ENCODE measurements at regions not wholly inside any gene's neighbourhood (a gene's known extent, or its start where the extent isn't known, plus 50 kb on each side); places are given as distances from the start of the nearest gene placed in this dataset.

DNA sequence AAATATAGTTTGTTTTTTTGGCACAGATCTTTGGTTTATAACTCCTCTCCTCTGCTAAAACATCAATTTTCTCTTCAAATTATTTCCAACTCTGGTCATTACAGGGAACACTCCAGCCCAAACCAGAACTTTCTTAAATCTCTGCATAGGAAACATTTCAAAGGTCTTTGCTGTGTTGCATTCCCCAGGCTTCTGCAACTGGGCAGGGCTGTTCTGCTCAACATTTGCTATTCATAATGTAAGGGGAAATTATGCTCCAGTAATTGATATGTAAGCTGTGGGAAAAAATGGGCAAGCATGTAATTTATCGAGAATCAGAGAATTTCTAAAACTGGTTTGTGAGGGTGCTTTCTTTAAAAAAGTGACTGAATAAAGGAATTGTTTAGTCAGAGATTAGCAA lies 410.4 kb downstream of the TUSC7 start:
- no peak for FAIRE-seq
- TF ChIP-seq, protein P1, sequence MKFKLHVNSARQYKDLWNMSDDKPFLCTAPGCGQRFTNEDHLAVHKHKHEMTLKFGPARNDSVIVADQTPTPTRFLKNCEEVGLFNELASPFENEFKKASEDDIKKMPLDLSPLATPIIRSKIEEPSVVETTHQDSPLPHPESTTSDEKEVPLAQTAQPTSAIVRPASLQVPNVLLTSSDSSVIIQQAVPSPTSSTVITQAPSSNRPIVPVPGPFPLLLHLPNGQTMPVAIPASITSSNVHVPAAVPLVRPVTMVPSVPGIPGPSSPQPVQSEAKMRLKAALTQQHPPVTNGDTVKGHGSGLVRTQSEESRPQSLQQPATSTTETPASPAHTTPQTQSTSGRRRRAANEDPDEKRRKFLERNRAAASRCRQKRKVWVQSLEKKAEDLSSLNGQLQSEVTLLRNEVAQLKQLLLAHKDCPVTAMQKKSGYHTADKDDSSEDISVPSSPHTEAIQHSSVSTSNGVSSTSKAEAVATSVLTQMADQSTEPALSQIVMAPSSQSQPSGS (IDR thresholded peaks at IDR 0.05; ENCODE audit: low read length): no peak
- TF ChIP-seq POLR2A (IDR thresholded peaks at IDR 0.05; ENCODE audit: control extremely low read depth in 1 of 2, low read depth in 2 of 2, low read length in 2 of 2) (no peak), KDM5A (IDR thresholded peaks at IDR 0.05; ENCODE audit: low read length) (no peak), TEAD4 (IDR thresholded peaks at IDR 0.05; ENCODE audit: low read depth, low read length) (no peak), KDM4A (IDR thresholded peaks at IDR 0.05; ENCODE audit: low read depth, low read length, severe bottlenecking) (no peak), YY1 (IDR thresholded peaks at IDR 0.05; ENCODE audit: low read depth, low read length) (no peak), CREB1 (IDR thresholded peaks at IDR 0.05) (no peak)
- TF ChIP-seq, protein P2, sequence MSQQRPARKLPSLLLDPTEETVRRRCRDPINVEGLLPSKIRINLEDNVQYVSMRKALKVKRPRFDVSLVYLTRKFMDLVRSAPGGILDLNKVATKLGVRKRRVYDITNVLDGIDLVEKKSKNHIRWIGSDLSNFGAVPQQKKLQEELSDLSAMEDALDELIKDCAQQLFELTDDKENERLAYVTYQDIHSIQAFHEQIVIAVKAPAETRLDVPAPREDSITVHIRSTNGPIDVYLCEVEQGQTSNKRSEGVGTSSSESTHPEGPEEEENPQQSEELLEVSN (IDR thresholded peaks at IDR 0.05): no peak

More for the DNA sequence above, 410.4 kb downstream of the TUSC7 start:
- no peak for DNase-seq (ENCODE audit: low read depth in 1 of 2, low spot score in 2 of 2)
- H3K14ac ChIP-seq (ENCODE audit: insufficient read length): no peak overlapping the region
- H3K36me3 ChIP-seq (ENCODE audit: control insufficient read depth in 2 of 4, insufficient read depth in 4 of 4, low read length in 3 of 4): no peaks in the 10 kb centered on the region
- H4K8ac ChIP-seq (ENCODE audit: extremely low read depth, insufficient read depth, low read length): no peak overlapping the region
- no peak overlapping the region for H2BK12ac ChIP-seq (ENCODE audit: low read depth, low read length)
- no peak overlapping the region for H3K4me3 ChIP-seq (ENCODE audit: extremely low read depth in 1 of 4, insufficient read depth in 2 of 4, low read depth in 3 of 4, low read length in 4 of 4)
- POLR2A ChIA-PET (ENCODE audit: partially characterized antibody): no interaction called here
- no peak overlapping the region for H3K23ac ChIP-seq (ENCODE audit: insufficient read length)
- H4K20me1 ChIP-seq (replicated peaks in 1 of 2; ENCODE audit: control insufficient read depth in 1 of 2, insufficient read depth in 2 of 2, low read length in 2 of 2): no peaks in the 10 kb centered on the region
- no peak overlapping the region for H2BK120ac ChIP-seq (replicated peaks; ENCODE audit: low read depth, low read length)
- no peak overlapping the region for H3K9ac ChIP-seq (replicated peaks in 1 of 4; ENCODE audit: extremely low read depth in 1 of 4, low read depth in 3 of 4, low read length in 3 of 4)
- no peak overlapping the region for H3K56ac ChIP-seq (replicated peaks; ENCODE audit: insufficient read length, low read depth, low read length)
- no peak overlapping the region for H2BK5ac ChIP-seq (ENCODE audit: low read depth, low read length)
- H2BK20ac ChIP-seq (ENCODE audit: low read length): no peak overlapping the region
- CTCF ChIA-PET (ENCODE audit: partially characterized antibody): no interaction called here
- H3K4me2 ChIP-seq (ENCODE audit: insufficient read depth in 1 of 2, low read depth in 2 of 2, low read length in 2 of 2): no peak overlapping the region
- H4K5ac ChIP-seq (ENCODE audit: insufficient read length, low read depth, low read length): no peak overlapping the region
- H3K9me3 ChIP-seq (ENCODE audit: insufficient read depth in 2 of 2, low read depth in 1 of 2, low read length in 1 of 2): no peaks in the 10 kb centered on the region
- H2AFZ ChIP-seq (ENCODE audit: low read length): no peak overlapping the region
- no peak overlapping the region for H2AK5ac ChIP-seq (ENCODE audit: low read depth, low read length)
- H3K23me2 ChIP-seq (ENCODE audit: low read depth, low read length): no peaks in the 10 kb centered on the region
- H3K4me1 ChIP-seq (replicated peaks in 1 of 4; ENCODE audit: control insufficient read depth in 3 of 4, insufficient read depth in 4 of 4, low read length in 3 of 4): peaks cover 0 to 2% (median under 1%) of the 10 kb centered on the region in 4 experiments; a peak in 3 of 7 replicates
- H3K4ac ChIP-seq (replicated peaks; ENCODE audit: insufficient read length, low read depth, low read length): no peak overlapping the region
- H3K27me3 ChIP-seq (replicated peaks in 1 of 4; ENCODE audit: control insufficient read depth in 3 of 4, extremely low read depth in 1 of 4, insufficient read depth in 3 of 4, low read length in 3 of 4): peaks cover 0 to 1% (median 0%) of the 10 kb centered on the region in 4 experiments; a peak in 1 of 7 replicates
- 88% methylated on average over 1 of the region's 1 CpG; no CpG with 5 or more reads in 1 of the 2 experiments for WGBS, 2 experiments (ENCODE audit: extremely low coverage in 1 of 2, insufficient coverage in 1 of 2, insufficient read length in 1 of 2, insufficient replicate concordance in 2 of 2, low coverage in 1 of 2, low lambda C conversion rate in 2 of 2, missing lambda C conversion rate in 1 of 2)
- H3K27ac ChIP-seq (ENCODE audit: low read depth, low read length): no peak overlapping the region
- no peaks in the 10 kb centered on the region for H3K79me1 ChIP-seq (ENCODE audit: low read depth, low read length)
- H3K79me2 ChIP-seq (ENCODE audit: control insufficient read depth in 1 of 2, insufficient read depth in 2 of 2, low read length in 2 of 2): no peaks in the 10 kb centered on the region
- H4K91ac ChIP-seq (replicated peaks; ENCODE audit: insufficient read length, low read length): no peak overlapping the region
- H2BK15ac ChIP-seq (ENCODE audit: low read length): no peak overlapping the region
- H3K18ac ChIP-seq (ENCODE audit: extremely low read depth, low read length): no peak overlapping the region
